Ishikawa (cell line): ENCODE measurements at regions not wholly inside any gene's neighbourhood (a gene's known extent, or its start where the extent isn't known, plus 50 kb on each side); places are given as distances from the start of the nearest gene placed in this dataset.

Experiments
- CEBPB ChIP-seq: IDR thresholded peaks from 2 replicates; pipeline ENCODE4 v1.6.1; 2012
- CREB1 ChIP-seq: IDR thresholded peaks from 2 replicates; pipeline ENCODE4 v1.6.1; 2012; ENCODE audit warnings: low read depth
- EGR1 ChIP-seq: IDR thresholded peaks from 2 replicates; pipeline ENCODE4 v1.6.1; 2012
- EP300 ChIP-seq: IDR thresholded peaks from 2 replicates; pipeline ENCODE4 v1.6.1; 2012; ENCODE audit warnings: borderline replicate concordance
- FOXM1 ChIP-seq: IDR thresholded peaks from 2 replicates; pipeline ENCODE4 v1.6.1; 2012; ENCODE audit warnings: low read depth, borderline replicate concordance
- NFIC ChIP-seq: IDR thresholded peaks from 2 replicates; pipeline ENCODE4 v1.6.1; 2012
- RAD21 ChIP-seq: IDR thresholded peaks from 2 replicates; pipeline ENCODE4 v1.6.1; 2012; ENCODE audit warnings: low read depth
- REST ChIP-seq: IDR thresholded peaks from 2 replicates; pipeline ENCODE4 v1.6.1; 2012; ENCODE audit warnings: low read depth, mild to moderate bottlenecking
- TAF1 ChIP-seq: IDR thresholded peaks from 2 replicates; pipeline ENCODE4 v1.6.1; 2012; ENCODE audit warnings: low read depth, mild to moderate bottlenecking
- TCF12 ChIP-seq: IDR thresholded peaks from 2 replicates; pipeline ENCODE4 v1.6.1; 2012; ENCODE audit warnings: low read depth
- TEAD4 ChIP-seq: IDR thresholded peaks from 2 replicates; pipeline ENCODE4 v1.6.1; 2012
- YY1 ChIP-seq: IDR thresholded peaks from 2 replicates; pipeline ENCODE4 v1.6.1; 2012; ENCODE audit warnings: low read depth
- ZBTB7A ChIP-seq: IDR thresholded peaks from 2 replicates; pipeline ENCODE4 v1.6.1; 2012; ENCODE audit warnings: low read depth
- TF ChIP-seq, protein P1 (sequence below): IDR thresholded peaks from 2 replicates; pipeline ENCODE4 v1.6.1; 2012
- TF ChIP-seq, protein P2 (sequence below): IDR thresholded peaks from 2 replicates; pipeline ENCODE4 v1.6.1; 2012

GRCh38 chrX:20394451-20394850 lies 127.7 kb upstream of the RPS6KA3 start:
- TF ChIP-seq CEBPB (no peak), TCF12 (no peak), TEAD4 (no peak), FOXM1 (no peak), YY1 (no peak)

- TF ChIP-seq FOXM1 (no peak), EGR1 (no peak), CEBPB (no peak), EP300 (no peak), NFIC (no peak), TCF12 (no peak), TAF1 (no peak), TEAD4 (no peak), CREB1 (no peak), YY1 (no peak)
- TF ChIP-seq, protein P1, sequence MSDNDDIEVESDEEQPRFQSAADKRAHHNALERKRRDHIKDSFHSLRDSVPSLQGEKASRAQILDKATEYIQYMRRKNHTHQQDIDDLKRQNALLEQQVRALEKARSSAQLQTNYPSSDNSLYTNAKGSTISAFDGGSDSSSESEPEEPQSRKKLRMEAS, result no peak
- TF ChIP-seq, protein P2, sequence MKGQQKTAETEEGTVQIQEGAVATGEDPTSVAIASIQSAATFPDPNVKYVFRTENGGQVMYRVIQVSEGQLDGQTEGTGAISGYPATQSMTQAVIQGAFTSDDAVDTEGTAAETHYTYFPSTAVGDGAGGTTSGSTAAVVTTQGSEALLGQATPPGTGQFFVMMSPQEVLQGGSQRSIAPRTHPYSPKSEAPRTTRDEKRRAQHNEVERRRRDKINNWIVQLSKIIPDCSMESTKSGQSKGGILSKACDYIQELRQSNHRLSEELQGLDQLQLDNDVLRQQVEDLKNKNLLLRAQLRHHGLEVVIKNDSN, result no peak
Measured at GRCh38 chrX:20393944-20394343, 127.2 kb upstream of the RPS6KA3 start.

GRCh38 chrX:20388594-20388993 lies 121.9 kb upstream of the RPS6KA3 start:
- TF ChIP-seq ZBTB7A (no peak), NFIC (no peak), REST (no peak), FOXM1 (no peak)
- TF ChIP-seq, protein P2, result no peak
- TF ChIP-seq, protein P1, result no peak

GRCh38 chrX:20383477-20383876 lies 116.8 kb upstream of the RPS6KA3 start:
- TF ChIP-seq REST (no peak), TEAD4 (no peak), TAF1 (no peak), EGR1 (no peak), CEBPB (no peak), YY1 (no peak), NFIC (no peak), CREB1 (no peak), TCF12 (no peak), ZBTB7A (no peak), EP300 (no peak)
- TF ChIP-seq, protein P1, result no peak
- TF ChIP-seq, protein P2, result no peak

DNA sequence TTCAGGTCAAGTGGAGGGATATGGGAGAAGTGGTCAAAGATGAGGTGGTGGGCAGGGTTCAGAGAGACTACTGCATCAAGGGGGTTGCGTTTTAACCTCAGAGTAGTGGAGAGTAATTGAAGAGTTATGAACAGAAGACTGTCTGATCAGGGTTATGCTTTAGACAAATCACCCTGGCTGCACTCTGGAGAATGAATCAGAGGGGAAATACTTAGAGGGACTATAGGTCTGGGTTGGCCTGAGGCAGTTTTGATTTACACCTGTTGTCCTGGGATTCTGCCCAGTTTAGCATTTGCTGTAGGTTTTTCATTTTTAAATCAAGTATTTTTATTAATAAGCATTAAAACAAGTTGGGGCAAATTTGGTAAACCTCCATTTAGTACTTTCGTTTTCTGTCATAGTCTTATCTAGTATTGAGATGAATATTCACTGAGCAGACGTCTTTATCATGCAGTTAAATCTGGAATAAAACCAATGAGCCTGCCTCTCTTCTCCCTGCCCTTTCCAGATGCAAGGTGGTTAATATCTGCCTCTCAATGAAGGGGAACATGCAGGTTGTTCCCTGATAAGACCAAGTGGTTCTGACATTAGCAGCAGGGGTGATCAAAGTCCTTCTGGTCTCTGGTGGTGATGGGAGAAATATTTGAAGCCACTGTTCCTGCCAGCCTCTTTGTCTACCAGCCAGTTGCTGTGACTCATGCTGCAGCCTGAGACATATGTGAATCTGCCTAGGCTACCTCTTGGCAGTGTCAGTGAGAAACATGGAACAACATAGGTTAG lies 116.0 kb upstream of the RPS6KA3 start:
- TF ChIP-seq ZBTB7A (no peak), FOXM1 (no peak), REST (no peak), EGR1 (no peak), CREB1 (no peak), RAD21 (no peak), YY1 (no peak), TCF12 (no peak), EP300 (no peak), TAF1 (no peak), NFIC (no peak), CEBPB (no peak), TEAD4 (no peak)
- TF ChIP-seq, protein P1, result no peak
- TF ChIP-seq, protein P2, result no peak
